OCI-LY1 (cell line): ENCODE measurements at regions not wholly inside any gene's neighbourhood (a gene's known extent, or its start where the extent isn't known, plus 50 kb on each side); places are given as distances from the start of the nearest gene placed in this dataset.

Source experiments
- EZH2 ChIP-seq: fragments of 200-600 bp; sonication (generic), shearing (Covaris generic); IDR thresholded peaks from 2 replicates; pipeline ENCODE4 v1.8.0; 2017; ENCODE audit warnings: borderline replicate concordance, mixed run types, mild to moderate bottlenecking, antibody characterized with exemption, low read length, moderate library complexity, mixed read lengths
- TF ChIP-seq, protein P1 (sequence below): fragments of 200-600 bp; sonication (generic), shearing (Covaris generic); IDR thresholded peaks from 2 replicates; pipeline ENCODE4 v1.5.1; 2017; ENCODE audit warnings: mild to moderate bottlenecking, antibody characterized with exemption, low read length, moderate library complexity, mixed read lengths

- TF ChIP-seq, protein P1, sequence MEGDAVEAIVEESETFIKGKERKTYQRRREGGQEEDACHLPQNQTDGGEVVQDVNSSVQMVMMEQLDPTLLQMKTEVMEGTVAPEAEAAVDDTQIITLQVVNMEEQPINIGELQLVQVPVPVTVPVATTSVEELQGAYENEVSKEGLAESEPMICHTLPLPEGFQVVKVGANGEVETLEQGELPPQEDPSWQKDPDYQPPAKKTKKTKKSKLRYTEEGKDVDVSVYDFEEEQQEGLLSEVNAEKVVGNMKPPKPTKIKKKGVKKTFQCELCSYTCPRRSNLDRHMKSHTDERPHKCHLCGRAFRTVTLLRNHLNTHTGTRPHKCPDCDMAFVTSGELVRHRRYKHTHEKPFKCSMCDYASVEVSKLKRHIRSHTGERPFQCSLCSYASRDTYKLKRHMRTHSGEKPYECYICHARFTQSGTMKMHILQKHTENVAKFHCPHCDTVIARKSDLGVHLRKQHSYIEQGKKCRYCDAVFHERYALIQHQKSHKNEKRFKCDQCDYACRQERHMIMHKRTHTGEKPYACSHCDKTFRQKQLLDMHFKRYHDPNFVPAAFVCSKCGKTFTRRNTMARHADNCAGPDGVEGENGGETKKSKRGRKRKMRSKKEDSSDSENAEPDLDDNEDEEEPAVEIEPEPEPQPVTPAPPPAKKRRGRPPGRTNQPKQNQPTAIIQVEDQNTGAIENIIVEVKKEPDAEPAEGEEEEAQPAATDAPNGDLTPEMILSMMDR, result no peak
- no peak for TF ChIP-seq EZH2
Observed at GRCh38 chr2:417006-417405, 129.1 kb upstream of the ALKAL2 start.
